ENCODE measurements at regions not wholly inside any gene's neighbourhood (a gene's known extent, or its start where the extent isn't known, plus 50 kb on each side); places are given as distances from the start of the nearest gene placed in this dataset.
A peak's percentile ranks its signal among the peaks of the same experiment; 100 is the strongest.

- no peak for DNase-seq (ENCODE audit: low spot score)
These were observed 646.6 kb upstream of the USP24 start for GRCh38 chr1:55861676-55862340.

DNA sequence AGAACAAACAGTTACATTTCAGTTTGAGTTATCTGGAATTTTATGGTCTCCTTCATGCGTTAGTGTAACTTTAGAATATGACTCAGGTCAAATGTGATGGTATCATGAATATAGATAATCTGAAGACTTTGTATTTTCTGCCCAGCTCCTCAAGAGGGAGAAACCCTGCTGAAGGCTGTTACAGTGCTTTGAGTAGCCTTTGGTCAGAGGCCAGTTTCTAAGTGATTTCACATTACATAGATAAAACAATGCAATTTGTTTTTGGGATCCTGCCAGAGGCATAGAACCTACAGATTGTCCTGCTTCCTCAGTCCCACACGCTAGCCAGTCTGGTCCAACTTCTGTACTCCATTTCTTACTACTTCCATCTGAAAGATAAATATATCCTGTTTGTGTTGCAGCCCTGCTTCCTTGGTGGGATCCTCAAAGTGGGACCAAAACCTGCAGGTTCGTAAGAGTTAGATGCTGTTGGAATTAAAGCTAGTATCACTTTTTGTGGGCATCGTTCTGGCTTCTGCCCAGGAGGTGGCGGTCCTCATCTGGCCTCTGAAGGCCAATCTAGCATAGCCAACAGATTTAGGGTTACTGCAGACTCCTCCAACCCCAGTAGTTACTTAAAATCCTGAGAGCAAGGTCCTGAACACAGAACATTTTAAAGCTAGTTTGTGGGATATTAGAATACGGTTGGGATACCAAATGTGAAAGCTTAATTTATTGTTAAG is 645.8 kb upstream of the USP24 start:
- no peak for DNase-seq (ENCODE audit: low spot score)

GRCh38 chr1:55860326-55860725 is 645.2 kb upstream of the USP24 start:
- no peak for DNase-seq (ENCODE audit: low spot score)

DNA sequence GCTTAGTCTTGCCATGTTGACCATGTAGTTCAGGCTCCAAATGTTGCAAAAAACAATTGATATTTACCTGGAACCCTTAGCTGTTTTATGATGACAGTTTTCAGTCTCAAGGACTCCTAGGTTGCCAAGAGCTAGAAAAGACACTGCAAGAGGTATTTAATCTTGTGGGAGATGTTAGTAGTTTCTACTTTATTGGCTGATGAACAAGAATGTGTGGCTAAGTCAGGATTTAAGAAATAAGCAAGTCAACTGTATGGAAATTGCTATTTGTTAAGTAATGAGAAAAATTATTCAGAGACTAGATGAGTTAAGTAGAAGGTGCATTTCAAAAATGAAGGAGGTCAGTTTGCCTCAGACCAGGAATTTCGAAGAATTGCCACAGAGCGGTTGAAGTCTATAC is 639.7 kb upstream of the USP24 start:
- DNase-seq (ENCODE audit: low spot score): no peak

- DNase-seq (ENCODE audit: low spot score): no peak
These were observed 633.7 kb upstream of the USP24 start for GRCh38 chr1:55848906-55849305.

DNA sequence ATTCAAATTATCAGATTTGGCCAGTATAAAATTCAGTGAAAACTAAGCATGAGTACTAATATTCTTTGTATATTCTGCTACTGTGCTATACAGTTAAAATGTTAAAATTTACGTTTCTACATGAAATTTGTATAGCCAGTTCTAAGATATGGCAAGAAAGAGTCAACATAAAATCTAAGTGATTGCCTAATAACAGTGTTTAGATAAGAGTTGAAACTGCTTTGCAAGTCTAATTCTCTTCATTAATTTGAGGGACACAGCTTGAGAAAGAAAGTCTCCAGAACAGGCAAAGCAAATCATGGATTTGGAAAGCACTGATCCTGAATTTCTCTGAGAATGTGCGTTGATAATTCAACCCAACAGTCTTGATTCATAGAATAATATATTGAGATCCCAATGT is 630.9 kb upstream of the USP24 start:
- no peak for DNase-seq (ENCODE audit: low spot score)

DNA sequence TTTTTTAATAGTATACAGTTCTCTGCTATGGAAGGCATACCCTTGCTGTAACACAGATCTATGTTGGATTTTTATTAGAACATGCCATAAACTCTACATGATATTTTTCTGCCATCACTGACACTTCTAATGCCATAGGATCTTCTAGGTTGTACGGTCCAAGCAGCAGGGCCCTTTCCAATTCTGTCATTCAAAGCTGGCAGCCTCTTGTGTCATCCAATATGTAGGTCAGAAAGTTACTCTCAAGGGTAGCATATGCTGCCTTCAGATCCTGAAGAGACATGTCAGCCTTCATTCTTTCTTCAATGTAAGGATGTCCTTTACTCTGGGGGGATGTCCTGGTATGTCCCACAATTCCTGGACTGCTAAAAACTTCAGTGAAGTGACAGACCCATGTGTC is 629.2 kb upstream of the USP24 start:
- no peak for DNase-seq (ENCODE audit: low spot score)

GRCh38 chr1:55839626-55840025 is 624.5 kb upstream of the USP24 start:
- no peak for DNase-seq (ENCODE audit: low spot score)

DNA sequence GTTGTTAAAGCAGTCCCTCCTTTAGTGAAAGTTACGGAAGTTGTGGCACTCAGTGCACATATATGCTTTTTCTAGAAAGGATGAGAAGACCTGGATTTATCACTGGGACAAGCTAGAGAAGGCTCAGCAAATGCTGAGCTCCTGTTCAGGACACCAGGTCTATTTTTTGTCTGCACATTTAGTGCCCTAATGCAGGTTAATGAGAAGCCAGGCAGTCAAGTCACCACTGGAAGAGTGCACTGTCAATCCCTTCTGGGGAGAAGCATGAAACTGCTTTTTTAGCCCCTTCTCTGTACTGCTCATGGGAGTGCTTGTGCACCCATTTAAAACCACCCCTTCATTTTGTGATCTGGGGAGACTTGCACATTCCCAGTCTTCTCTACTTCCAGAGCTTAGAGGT is 624.1 kb upstream of the USP24 start:
- DNase-seq (ENCODE audit: low spot score): no peak

- no peak for DNase-seq (ENCODE audit: low spot score)
These were observed 620.9 kb upstream of the USP24 start for GRCh38 chr1:55836086-55836485.

- no peak for DNase-seq (ENCODE audit: low spot score)
These were observed 618.4 kb upstream of the USP24 start for GRCh38 chr1:55833529-55834091.

GRCh38 chr1:55831759-55832158 is 616.6 kb upstream of the USP24 start:
- DNase-seq (ENCODE audit: low spot score): no peak

DNA sequence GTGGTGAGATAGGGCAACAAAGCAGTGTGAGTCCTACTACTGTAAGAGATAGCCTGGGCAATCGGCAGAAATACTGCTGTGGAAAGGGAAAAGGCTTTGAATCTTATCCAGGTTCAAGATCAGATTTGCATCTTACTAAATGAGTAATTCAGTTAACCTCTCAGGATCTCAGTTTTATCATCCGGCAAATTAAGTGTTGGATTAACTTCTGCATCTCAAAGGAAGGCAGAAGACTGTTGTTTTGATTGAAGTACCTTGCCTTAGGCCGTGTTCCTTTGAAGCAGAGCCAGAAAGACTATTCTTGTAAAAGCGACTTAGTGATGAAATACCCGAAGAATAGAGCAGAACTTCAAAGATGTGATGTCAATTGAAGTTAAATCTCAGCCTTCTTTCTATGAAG is 612.9 kb upstream of the USP24 start:
- DNase-seq (ENCODE audit: low spot score): no peak

GRCh38 chr1:55827350-55827749 is 612.2 kb upstream of the USP24 start:
- peak; percentile 38 for DNase-seq (ENCODE audit: low spot score)

DNA sequence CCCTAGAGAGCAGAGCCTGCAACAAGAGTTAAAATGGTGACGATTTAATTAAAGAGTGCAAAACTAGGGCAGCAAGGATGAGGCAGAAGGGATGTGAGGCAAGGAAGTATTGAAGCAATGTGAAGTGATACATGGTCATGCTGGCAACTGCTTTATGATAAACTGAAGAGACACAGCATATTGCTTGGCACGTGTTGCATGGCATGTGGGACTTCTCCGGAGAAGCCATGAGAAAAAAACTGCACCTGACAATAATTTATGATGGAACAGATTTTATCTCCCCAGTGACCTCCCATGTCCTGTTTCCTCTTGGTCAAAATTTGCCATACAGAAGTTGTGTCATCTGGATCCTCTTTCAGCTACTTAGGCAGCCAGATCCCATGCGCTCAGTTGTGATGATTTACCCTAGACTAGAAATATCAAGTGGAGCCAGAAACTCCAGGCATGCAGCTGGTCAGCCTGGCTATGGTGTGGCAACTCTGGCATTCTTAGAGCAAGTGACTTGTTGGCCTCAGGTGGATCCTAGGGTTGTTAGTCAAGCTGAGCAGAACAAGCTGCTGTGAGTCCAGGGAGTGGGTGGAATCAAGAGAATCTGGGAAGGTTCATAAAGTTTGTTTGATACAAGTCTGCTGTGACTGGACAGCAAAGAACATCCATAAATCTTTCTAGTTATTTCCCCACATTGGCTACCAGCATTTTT is 611.4 kb upstream of the USP24 start:
- DNase-seq (ENCODE audit: low spot score): no peak

GRCh38 chr1:55825461-55825860 is 610.3 kb upstream of the USP24 start:
- DNase-seq (ENCODE audit: low spot score): no peak

GRCh38 chr1:55824251-55824640 is 609.1 kb upstream of the USP24 start:
- DNase-seq (ENCODE audit: low spot score): no peak

DNA sequence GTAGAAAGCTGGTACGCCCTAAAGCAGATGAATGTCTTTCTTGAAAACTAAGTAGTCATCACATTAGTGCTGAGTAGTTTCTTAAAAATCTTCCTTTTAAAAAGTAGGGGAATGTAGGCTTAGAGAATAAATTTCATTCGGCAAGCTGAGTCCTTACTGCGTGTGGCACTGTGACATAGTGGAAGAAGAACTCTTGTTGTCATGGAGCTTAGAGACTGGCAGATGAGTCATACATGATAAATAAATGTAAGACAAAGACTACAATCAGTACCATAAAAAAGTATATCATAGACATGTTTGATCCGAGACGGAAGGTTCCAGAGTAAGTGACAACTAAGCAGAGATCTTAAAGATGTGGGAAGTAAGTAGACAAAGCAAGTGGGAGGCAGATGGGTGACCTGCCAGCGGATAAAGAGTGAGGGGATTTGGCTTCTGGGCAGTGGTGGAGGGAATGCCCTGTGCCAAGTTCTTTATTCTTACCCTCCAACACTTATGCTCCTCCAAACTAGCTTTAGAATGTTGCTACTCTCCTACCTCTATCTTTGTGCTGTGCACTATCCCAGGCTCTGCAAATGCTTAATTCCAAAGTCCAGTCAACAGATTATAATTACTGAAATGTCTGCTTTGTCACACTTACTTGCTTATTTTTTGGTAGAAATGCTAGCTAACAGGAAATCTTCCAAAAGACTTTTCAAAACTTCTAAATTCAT is 608.5 kb upstream of the USP24 start:
- DNase-seq (ENCODE audit: low spot score): no peak

- no peak for DNase-seq (ENCODE audit: low spot score)
These were observed 607.7 kb upstream of the USP24 start for GRCh38 chr1:55822891-55823290.

DNA sequence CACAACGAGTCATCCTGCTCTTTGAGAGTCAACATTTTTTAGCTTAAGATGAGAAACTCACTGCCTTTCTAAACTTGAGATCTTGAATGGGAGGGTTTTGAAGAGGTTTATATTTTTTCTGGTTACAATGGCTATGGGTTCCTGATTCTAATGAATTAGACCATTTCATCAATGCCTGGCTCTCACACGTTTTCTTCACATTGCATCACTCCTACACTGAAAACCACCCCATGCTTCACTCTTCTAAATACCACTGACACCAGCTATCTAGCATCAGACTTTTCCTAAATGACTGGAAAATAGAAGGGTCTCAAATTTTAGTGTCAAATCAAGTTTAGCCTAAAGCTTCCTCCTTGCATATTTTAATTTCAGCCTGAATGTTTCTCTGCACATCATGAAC is 606.1 kb upstream of the USP24 start:
- no peak for DNase-seq (ENCODE audit: low spot score)

DNA sequence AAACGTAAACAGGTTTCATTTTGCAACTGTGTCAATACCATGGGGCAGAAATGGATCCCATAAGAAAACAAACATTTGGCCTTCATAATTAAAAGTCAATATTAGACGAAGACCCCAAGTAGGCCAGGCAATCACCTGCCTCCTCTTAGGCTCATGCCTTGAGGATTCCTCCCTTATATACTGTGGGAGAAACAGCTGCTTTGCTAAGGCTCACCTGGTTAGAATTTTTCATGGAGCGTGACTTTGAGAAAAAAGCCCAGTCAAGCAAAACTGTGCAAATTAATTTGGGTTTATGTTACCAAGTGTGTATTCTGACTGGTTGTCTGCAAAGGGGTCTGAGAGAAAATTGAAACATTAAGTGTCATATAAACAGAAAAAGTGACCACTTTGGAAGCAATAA is 605.3 kb upstream of the USP24 start:
- DNase-seq (ENCODE audit: low spot score): no peak

DNA sequence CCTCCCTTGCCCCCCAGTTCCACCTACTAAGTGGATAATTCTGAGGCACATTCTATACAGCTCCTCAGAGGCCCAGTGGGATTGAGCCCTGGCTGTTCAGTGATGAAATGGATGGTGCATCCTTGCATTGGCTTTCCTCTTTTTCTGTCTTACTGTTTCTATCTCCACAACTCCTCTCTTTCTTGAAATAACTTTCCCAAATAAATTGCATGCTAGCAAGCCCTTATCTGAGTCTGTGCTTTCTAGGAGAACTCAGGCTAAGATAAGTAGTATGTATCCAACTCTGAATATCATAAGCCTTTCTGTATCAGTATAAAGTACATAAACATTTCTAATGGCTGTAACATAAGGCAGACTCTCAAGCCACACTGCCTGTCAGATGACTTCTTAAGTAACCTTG is 603.8 kb upstream of the USP24 start:
- DNase-seq (ENCODE audit: low spot score): no peak

Measured in SW480 (cell line).